ENCODE measurements at regions not wholly inside any gene's neighbourhood (a gene's known extent, or its start where the extent isn't known, plus 50 kb on each side); places are given as distances from the start of the nearest gene placed in this dataset.

DNA sequence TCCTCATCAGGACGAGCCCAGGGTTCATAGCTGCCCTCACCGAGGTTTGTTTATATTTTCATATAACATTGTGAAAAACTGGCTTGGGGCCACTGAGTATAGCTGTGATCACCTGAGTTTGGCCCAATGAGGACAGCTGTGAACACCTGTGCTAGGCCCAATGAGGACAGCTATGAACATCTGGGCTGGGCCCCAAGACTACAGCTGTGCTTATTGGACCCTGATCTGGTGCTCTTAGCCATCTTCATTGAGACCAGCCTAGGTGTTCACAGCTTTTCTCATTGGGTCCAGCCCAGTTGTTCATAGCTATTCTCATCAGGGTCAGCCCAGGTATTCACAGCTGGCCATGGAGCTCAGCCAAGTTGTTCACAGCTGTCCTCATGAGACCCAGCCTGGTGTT lies 1167.3 kb downstream of the UQCRFS1 start:
- TF ChIP-seq ZNF223 (tag by site-specific recombination; IDR thresholded peaks at IDR 0.05) (no peak), ZNF433 (tag by site-specific recombination; IDR thresholded peaks at IDR 0.05; ENCODE audit: low read depth) (no peak), ZNF747 (tag by site-specific recombination; IDR thresholded peaks at IDR 0.05) (no peak), ZNF248 (tag by site-specific recombination; IDR thresholded peaks at IDR 0.05) (no peak), ZNF366 (tag by site-specific recombination; conservative IDR thresholded peaks at IDR 0.05) (no peak), ZNF658 (tag by site-specific recombination; IDR thresholded peaks at IDR 0.05) (no peak), ZNF600 (tag by site-specific recombination; IDR thresholded peaks at IDR 0.05) (no peak), ZNF670 (tag by site-specific recombination; IDR thresholded peaks at IDR 0.05; ENCODE audit: low read depth) (no peak), KLF16 (tag by site-specific recombination; IDR thresholded peaks at IDR 0.05) (no peak), ZNF426 (tag by site-specific recombination; IDR thresholded peaks at IDR 0.05) (no peak), ZNF174 (tag by site-specific recombination; IDR thresholded peaks at IDR 0.05) (no peak), ZNF561 (tag by site-specific recombination; IDR thresholded peaks at IDR 0.05; ENCODE audit: borderline replicate concordance) (no peak)
- TF ChIP-seq, protein P1, sequence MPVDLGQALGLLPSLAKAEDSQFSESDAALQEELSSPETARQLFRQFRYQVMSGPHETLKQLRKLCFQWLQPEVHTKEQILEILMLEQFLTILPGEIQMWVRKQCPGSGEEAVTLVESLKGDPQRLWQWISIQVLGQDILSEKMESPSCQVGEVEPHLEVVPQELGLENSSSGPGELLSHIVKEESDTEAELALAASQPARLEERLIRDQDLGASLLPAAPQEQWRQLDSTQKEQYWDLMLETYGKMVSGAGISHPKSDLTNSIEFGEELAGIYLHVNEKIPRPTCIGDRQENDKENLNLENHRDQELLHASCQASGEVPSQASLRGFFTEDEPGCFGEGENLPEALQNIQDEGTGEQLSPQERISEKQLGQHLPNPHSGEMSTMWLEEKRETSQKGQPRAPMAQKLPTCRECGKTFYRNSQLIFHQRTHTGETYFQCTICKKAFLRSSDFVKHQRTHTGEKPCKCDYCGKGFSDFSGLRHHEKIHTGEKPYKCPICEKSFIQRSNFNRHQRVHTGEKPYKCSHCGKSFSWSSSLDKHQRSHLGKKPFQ (tag by site-specific recombination; IDR thresholded peaks at IDR 0.05), result no peak
- TF ChIP-seq, protein P2, sequence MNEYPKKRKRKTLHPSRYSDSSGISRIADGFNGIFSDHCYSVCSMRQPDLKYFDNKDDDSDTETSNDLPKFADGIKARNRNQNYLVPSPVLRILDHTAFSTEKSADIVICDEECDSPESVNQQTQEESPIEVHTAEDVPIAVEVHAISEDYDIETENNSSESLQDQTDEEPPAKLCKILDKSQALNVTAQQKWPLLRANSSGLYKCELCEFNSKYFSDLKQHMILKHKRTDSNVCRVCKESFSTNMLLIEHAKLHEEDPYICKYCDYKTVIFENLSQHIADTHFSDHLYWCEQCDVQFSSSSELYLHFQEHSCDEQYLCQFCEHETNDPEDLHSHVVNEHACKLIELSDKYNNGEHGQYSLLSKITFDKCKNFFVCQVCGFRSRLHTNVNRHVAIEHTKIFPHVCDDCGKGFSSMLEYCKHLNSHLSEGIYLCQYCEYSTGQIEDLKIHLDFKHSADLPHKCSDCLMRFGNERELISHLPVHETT (tag by site-specific recombination; IDR thresholded peaks at IDR 0.05), result no peak
- Histone ChIP-seq H3K27ac (ENCODE audit: extremely low read depth, low read depth, low read length) (no peak overlapping the region), H3K9me3 (ENCODE audit: control insufficient read depth, insufficient read depth, low read depth, low read length) (peaks cover 2% of the 10 kb centered on the region; the same call in 1 of the 2 replicates), H3K4me3 (ENCODE audit: low read depth, low read length) (no peak overlapping the region), H3K36me3 (ENCODE audit: control insufficient read depth in 2 of 2, insufficient read depth in 1 of 2, low read length in 2 of 2) (no peaks in the 10 kb centered on the region), H3K4me1 (ENCODE audit: control insufficient read depth, insufficient read depth, low read length) (no peaks in the 10 kb centered on the region)
- CTCF ChIA-PET, result interaction anchor here (1.1 kb wide), 1 partner anchor 15 kb away, joined by 3 read pairs; no protein-coding TSS in a partner anchor
- POLR2A ChIA-PET, result no interaction called here

DNA sequence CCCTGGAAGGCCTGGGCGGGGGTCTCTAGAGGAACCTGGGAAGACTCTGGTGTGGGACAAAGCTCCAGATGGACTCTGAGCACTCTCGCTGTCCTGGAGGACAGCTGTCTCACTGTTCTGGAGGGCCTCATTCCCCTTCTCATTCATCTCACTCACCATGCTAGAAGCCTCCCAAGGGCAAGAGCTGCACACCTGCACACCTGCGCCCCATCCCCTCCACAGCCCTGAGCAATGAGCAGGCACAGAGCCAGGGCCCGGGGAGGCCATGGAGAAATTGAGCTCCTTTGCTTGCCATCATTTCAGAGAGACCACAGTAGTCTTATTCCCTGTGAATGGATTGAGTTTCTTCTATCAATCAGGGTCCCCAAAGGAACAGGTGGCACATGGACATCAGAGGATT lies 1168.5 kb downstream of the UQCRFS1 start:
- no peaks in the 10 kb centered on the region for H3K4me1 ChIP-seq (ENCODE audit: control insufficient read depth, insufficient read depth, low read length)
- H3K9me3 ChIP-seq (ENCODE audit: control insufficient read depth, insufficient read depth, low read depth, low read length), result peaks cover 2% of the 10 kb centered on the region; the same call in 1 of the 2 replicates
- H3K27ac ChIP-seq (ENCODE audit: extremely low read depth, low read depth, low read length), result no peak overlapping the region
- ChIA-PET CTCF (interaction anchor here (0.5 to 0.7 kb wide), 4 partner anchors 18 to 501 kb away, joined by 3 read pairs; no protein-coding TSS in a partner anchor), POLR2A (no interaction called here)
- no peak for TF ChIP-seq SALL2 (tag by site-specific recombination; IDR thresholded peaks at IDR 0.05; ENCODE audit: borderline replicate concordance)
- no peak for TF ChIP-seq ZNF785 (tag by site-specific recombination; IDR thresholded peaks at IDR 0.05)
- TF ChIP-seq ZNF202 (tag by site-specific recombination; IDR thresholded peaks at IDR 0.05; ENCODE audit: borderline replicate concordance), result no peak
- no peaks in the 10 kb centered on the region for H3K36me3 ChIP-seq (ENCODE audit: control insufficient read depth in 2 of 2, insufficient read depth in 1 of 2, low read length in 2 of 2)
- no peak overlapping the region for H3K4me3 ChIP-seq (ENCODE audit: low read depth, low read length)

DNA sequence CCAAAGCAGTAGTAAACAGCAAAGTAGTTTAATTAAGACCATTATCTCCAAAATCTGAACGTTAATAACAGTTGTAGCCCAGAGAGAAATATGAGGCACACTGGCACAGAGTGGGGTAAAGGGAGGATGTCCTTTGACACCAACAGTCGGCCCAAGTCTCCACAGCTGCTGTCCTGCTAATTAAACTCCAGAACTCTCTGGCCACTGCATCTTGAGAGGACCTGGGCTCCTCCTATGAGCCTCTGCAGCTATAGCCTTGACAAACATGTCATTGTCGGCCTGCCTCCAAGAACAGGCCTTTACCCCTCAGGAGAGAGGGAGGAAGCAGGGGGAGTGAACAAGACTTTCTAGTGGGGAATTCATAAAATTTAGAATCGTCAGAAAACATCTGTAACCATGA lies 1170.4 kb downstream of the UQCRFS1 start:
- H3K27ac ChIP-seq (ENCODE audit: extremely low read depth, low read depth, low read length), result no peak overlapping the region
- POLR2A ChIA-PET, result no interaction called here
- CTCF ChIA-PET, result no interaction called here
- H3K36me3 ChIP-seq (ENCODE audit: control insufficient read depth in 2 of 2, insufficient read depth in 1 of 2, low read length in 2 of 2), result no peaks in the 10 kb centered on the region
- no peak overlapping the region for H3K4me3 ChIP-seq (ENCODE audit: low read depth, low read length)
- H3K9me3 ChIP-seq (ENCODE audit: control insufficient read depth, insufficient read depth, low read depth, low read length), result no peaks in the 10 kb centered on the region
- no peaks in the 10 kb centered on the region for H3K4me1 ChIP-seq (ENCODE audit: control insufficient read depth, insufficient read depth, low read length)
- no peak for TF ChIP-seq ZNF292 (tag by site-specific recombination; IDR thresholded peaks at IDR 0.05; ENCODE audit: borderline replicate concordance, low read depth)
- TF ChIP-seq ZBTB48 (tag by site-specific recombination; IDR thresholded peaks at IDR 0.05), result no peak
- no peak for TF ChIP-seq ZNF596 (tag by site-specific recombination; IDR thresholded peaks at IDR 0.05)
- TF ChIP-seq ZNF549 (tag by site-specific recombination; IDR thresholded peaks at IDR 0.05), result no peak
- TF ChIP-seq ZNF174 (tag by site-specific recombination; IDR thresholded peaks at IDR 0.05), result no peak
- TF ChIP-seq, protein P3, sequence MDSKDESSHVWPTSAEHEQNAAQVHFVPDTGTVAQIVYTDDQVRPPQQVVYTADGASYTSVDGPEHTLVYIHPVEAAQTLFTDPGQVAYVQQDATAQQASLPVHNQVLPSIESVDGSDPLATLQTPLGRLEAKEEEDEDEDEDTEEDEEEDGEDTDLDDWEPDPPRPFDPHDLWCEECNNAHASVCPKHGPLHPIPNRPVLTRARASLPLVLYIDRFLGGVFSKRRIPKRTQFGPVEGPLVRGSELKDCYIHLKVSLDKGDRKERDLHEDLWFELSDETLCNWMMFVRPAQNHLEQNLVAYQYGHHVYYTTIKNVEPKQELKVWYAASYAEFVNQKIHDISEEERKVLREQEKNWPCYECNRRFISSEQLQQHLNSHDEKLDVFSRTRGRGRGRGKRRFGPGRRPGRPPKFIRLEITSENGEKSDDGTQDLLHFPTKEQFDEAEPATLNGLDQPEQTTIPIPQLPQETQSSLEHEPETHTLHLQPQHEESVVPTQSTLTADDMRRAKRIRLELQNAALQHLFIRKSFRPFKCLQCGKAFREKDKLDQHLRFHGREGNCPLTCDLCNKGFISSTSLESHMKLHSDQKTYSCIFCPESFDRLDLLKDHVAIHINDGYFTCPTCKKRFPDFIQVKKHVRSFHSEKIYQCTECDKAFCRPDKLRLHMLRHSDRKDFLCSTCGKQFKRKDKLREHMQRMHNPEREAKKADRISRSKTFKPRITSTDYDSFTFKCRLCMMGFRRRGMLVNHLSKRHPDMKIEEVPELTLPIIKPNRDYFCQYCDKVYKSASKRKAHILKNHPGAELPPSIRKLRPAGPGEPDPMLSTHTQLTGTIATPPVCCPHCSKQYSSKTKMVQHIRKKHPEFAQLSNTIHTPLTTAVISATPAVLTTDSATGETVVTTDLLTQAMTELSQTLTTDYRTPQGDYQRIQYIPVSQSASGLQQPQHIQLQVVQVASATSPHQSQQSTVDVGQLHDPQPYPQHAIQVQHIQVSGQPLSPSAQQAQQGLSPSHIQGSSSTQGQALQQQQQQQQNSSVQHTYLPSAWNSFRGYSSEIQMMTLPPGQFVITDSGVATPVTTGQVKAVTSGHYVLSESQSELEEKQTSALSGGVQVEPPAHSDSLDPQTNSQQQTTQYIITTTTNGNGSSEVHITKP (tag by site-specific recombination; IDR thresholded peaks at IDR 0.05), result no peak
